K562 (cell line): ENCODE measurements at regions not wholly inside any gene's neighbourhood (a gene's known extent, or its start where the extent isn't known, plus 50 kb on each side); places are given as distances from the start of the nearest gene placed in this dataset.

Source experiments
- KDM5B ChIP-seq: fragments of 200-600 bp; sonication (generic); IDR thresholded peaks from 2 replicates; pipeline ENCODE4 v1.6.1; 2012; ENCODE audit warnings: low read depth, mild to moderate bottlenecking, moderate library complexity, low read length, control low read depth, inconsistent platforms; ENCODE audit not compliant: insufficient replicate concordance
- ZNF133 ChIP-seq: fragments of 250-450 bp; sonication (Bioruptor Pico); IDR thresholded peaks from 2 replicates; pipeline ENCODE4 v1.4.0; 2020; ENCODE audit warnings: mild to moderate bottlenecking
- TF ChIP-seq, protein P1 (sequence below), 3 experiments: IDR thresholded peaks in 2 of 3; conservative IDR thresholded peaks in 1 of 3; 2 replicates each; pipeline ENCODE4 v1.5.1; 2011 to 2012; ENCODE audit warnings: low read length in 3 of 3, mild to moderate bottlenecking in 3 of 3, control low read depth in 2 of 3, improper control_type of control experiment in 1 of 3, inconsistent platforms in 1 of 3, low read depth in 1 of 3, mixed read lengths in 1 of 3, moderate library complexity in 1 of 3; ENCODE audit not compliant: insufficient read depth in 2 of 3

DNA sequence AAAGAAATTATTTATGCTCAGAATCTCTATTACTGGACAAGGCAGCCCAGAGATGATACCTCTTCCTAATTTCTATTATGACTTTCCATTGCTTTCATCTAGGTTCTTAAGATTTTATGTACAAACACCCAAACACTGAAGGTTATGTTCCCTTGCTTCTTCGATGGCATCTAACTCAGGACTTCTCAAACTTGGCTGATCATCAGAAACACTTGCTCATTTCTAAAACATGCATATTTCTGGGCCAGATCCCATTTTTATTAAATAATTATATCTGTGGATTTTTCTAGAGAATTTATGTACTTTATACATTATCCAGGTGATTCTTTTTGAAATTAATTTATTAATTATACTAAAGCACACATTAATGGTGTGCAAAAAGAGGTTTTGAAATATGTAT, 482.4 kb upstream of the NR2F2 start:
- TF ChIP-seq, protein P1, sequence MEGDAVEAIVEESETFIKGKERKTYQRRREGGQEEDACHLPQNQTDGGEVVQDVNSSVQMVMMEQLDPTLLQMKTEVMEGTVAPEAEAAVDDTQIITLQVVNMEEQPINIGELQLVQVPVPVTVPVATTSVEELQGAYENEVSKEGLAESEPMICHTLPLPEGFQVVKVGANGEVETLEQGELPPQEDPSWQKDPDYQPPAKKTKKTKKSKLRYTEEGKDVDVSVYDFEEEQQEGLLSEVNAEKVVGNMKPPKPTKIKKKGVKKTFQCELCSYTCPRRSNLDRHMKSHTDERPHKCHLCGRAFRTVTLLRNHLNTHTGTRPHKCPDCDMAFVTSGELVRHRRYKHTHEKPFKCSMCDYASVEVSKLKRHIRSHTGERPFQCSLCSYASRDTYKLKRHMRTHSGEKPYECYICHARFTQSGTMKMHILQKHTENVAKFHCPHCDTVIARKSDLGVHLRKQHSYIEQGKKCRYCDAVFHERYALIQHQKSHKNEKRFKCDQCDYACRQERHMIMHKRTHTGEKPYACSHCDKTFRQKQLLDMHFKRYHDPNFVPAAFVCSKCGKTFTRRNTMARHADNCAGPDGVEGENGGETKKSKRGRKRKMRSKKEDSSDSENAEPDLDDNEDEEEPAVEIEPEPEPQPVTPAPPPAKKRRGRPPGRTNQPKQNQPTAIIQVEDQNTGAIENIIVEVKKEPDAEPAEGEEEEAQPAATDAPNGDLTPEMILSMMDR (IDR thresholded peaks at IDR 0.05 in 2 of 3, conservative IDR thresholded peaks at IDR 0.05 in 1 of 3; ENCODE audit: insufficient read depth in 2 of 3, low read depth in 1 of 3, low read length in 3 of 3), result no peak
- no peak for TF ChIP-seq KDM5B
- no peak for TF ChIP-seq ZNF133 (CRISPR knock-in tag)
